ENCODE measurements at regions not wholly inside any gene's neighbourhood (a gene's known extent, or its start where the extent isn't known, plus 50 kb on each side); places are given as distances from the start of the nearest gene placed in this dataset.
"Not testable (repeated sequence)": the region's sequence is repeated elsewhere in the genome, so short reads cannot be mapped to it uniquely, and the experiment has no call there.

- Histone ChIP-seq H3K4me1 (ENCODE audit: control insufficient read depth, insufficient read depth, low read length) (no peaks in the 10 kb centered on the region), H3K9me3 (replicated peaks; ENCODE audit: control insufficient read depth, low read depth, low read length) (no peaks in the 10 kb centered on the region), H3K4me3 (ENCODE audit: low read length) (no peak overlapping the region), H3K36me3 (ENCODE audit: control insufficient read depth, insufficient read depth, low read length) (no peaks in the 10 kb centered on the region), H3K27me3 (ENCODE audit: control insufficient read depth, insufficient read depth, low read length) (no peaks in the 10 kb centered on the region), H3K27ac (ENCODE audit: low read length) (no peak overlapping the region)
- no CpG with 5 or more reads among the region's 2 CpGs for WGBS (ENCODE audit: insufficient coverage)
- no peak for DNase-seq
Observed at GRCh38 chr2:52034706-52035105, 1002.8 kb upstream of the NRXN1 start.

- WGBS (ENCODE audit: insufficient coverage) = 81% methylated on average over 2 of the region's 3 CpGs
- H3K36me3 ChIP-seq (ENCODE audit: control insufficient read depth, insufficient read depth, low read length) = no peaks in the 10 kb centered on the region
- no peak overlapping the region for H3K4me3 ChIP-seq (ENCODE audit: low read length)
- H3K9me3 ChIP-seq (replicated peaks; ENCODE audit: control insufficient read depth, low read depth, low read length) = no peaks in the 10 kb centered on the region
- H3K27me3 ChIP-seq (ENCODE audit: control insufficient read depth, insufficient read depth, low read length) = no peaks in the 10 kb centered on the region
- H3K4me1 ChIP-seq (ENCODE audit: control insufficient read depth, insufficient read depth, low read length) = no peaks in the 10 kb centered on the region
- H3K27ac ChIP-seq (ENCODE audit: low read length) = no peak overlapping the region
- no peak for DNase-seq
Observed at GRCh38 chr2:52022006-52022405, 990.1 kb upstream of the NRXN1 start.

GRCh38 chr2:52017646-52018235 lies 985.8 kb upstream of the NRXN1 start:
- Histone ChIP-seq H3K36me3 (ENCODE audit: control insufficient read depth, insufficient read depth, low read length) (no peaks in the 10 kb centered on the region), H3K27ac (ENCODE audit: low read length) (no peak overlapping the region), H3K4me1 (ENCODE audit: control insufficient read depth, insufficient read depth, low read length) (no peaks in the 10 kb centered on the region), H3K4me3 (ENCODE audit: low read length) (no peak overlapping the region), H3K27me3 (ENCODE audit: control insufficient read depth, insufficient read depth, low read length) (no peaks in the 10 kb centered on the region), H3K9me3 (replicated peaks; ENCODE audit: control insufficient read depth, low read depth, low read length) (no peaks in the 10 kb centered on the region)
- no peak for DNase-seq
- 75% methylated on average over 7 of the region's 7 CpGs for WGBS (ENCODE audit: insufficient coverage)

- not testable (repeated sequence) for H3K9me3 ChIP-seq (replicated peaks; ENCODE audit: control insufficient read depth, low read depth, low read length); H3K27ac ChIP-seq (ENCODE audit: low read length); H3K4me3 ChIP-seq (ENCODE audit: low read length); DNase-seq; H3K36me3 ChIP-seq (ENCODE audit: control insufficient read depth, insufficient read depth, low read length); H3K27me3 ChIP-seq (ENCODE audit: control insufficient read depth, insufficient read depth, low read length); H3K4me1 ChIP-seq (ENCODE audit: control insufficient read depth, insufficient read depth, low read length)
- WGBS (ENCODE audit: insufficient coverage) = 91% methylated on average over 23 of the region's 32 CpGs
Observed at GRCh38 chr2:52006821-52007366, 975.0 kb upstream of the NRXN1 start.

- DNase-seq = no peak
- H3K27ac ChIP-seq (ENCODE audit: low read length) = no peak overlapping the region
- H3K27me3 ChIP-seq (ENCODE audit: control insufficient read depth, insufficient read depth, low read length) = no peaks in the 10 kb centered on the region
- H3K36me3 ChIP-seq (ENCODE audit: control insufficient read depth, insufficient read depth, low read length) = no peaks in the 10 kb centered on the region
- H3K4me1 ChIP-seq (ENCODE audit: control insufficient read depth, insufficient read depth, low read length) = no peaks in the 10 kb centered on the region
- H3K9me3 ChIP-seq (replicated peaks; ENCODE audit: control insufficient read depth, low read depth, low read length) = no peaks in the 10 kb centered on the region
- H3K4me3 ChIP-seq (ENCODE audit: low read length) = no peak overlapping the region
- WGBS (ENCODE audit: insufficient coverage) = 83% methylated on average over 1 of the region's 2 CpGs
Observed at GRCh38 chr2:52000151-52000855, 968.4 kb upstream of the NRXN1 start.

- H3K27ac ChIP-seq (ENCODE audit: low read length) = no peak overlapping the region
- no peaks in the 10 kb centered on the region for H3K9me3 ChIP-seq (replicated peaks; ENCODE audit: control insufficient read depth, low read depth, low read length)
- WGBS (ENCODE audit: insufficient coverage) = 100% methylated on average over 1 of the region's 3 CpGs
- H3K36me3 ChIP-seq (ENCODE audit: control insufficient read depth, insufficient read depth, low read length) = no peaks in the 10 kb centered on the region
- H3K4me3 ChIP-seq (ENCODE audit: low read length) = no peak overlapping the region
- DNase-seq = no peak
- no peaks in the 10 kb centered on the region for H3K4me1 ChIP-seq (ENCODE audit: control insufficient read depth, insufficient read depth, low read length)
- no peaks in the 10 kb centered on the region for H3K27me3 ChIP-seq (ENCODE audit: control insufficient read depth, insufficient read depth, low read length)
Observed at GRCh38 chr2:51998890-51999289, 967.0 kb upstream of the NRXN1 start.

GRCh38 chr2:51997571-51997970 lies 965.6 kb upstream of the NRXN1 start:
- Histone ChIP-seq H3K9me3 (replicated peaks; ENCODE audit: control insufficient read depth, low read depth, low read length) (no peaks in the 10 kb centered on the region), H3K27me3 (ENCODE audit: control insufficient read depth, insufficient read depth, low read length) (no peaks in the 10 kb centered on the region), H3K4me3 (ENCODE audit: low read length) (no peak overlapping the region), H3K36me3 (ENCODE audit: control insufficient read depth, insufficient read depth, low read length) (no peaks in the 10 kb centered on the region), H3K4me1 (ENCODE audit: control insufficient read depth, insufficient read depth, low read length) (no peaks in the 10 kb centered on the region), H3K27ac (ENCODE audit: low read length) (no peak overlapping the region)
- DNase-seq = no peak
- no CpG with 5 or more reads among the region's 2 CpGs for WGBS (ENCODE audit: insufficient coverage)

- Histone ChIP-seq H3K4me1 (ENCODE audit: control insufficient read depth, insufficient read depth, low read length) (no peaks in the 10 kb centered on the region), H3K27ac (ENCODE audit: low read length) (no peak overlapping the region), H3K27me3 (ENCODE audit: control insufficient read depth, insufficient read depth, low read length) (no peaks in the 10 kb centered on the region), H3K36me3 (ENCODE audit: control insufficient read depth, insufficient read depth, low read length) (no peaks in the 10 kb centered on the region), H3K9me3 (replicated peaks; ENCODE audit: control insufficient read depth, low read depth, low read length) (no peaks in the 10 kb centered on the region), H3K4me3 (ENCODE audit: low read length) (no peak overlapping the region)
- WGBS (ENCODE audit: insufficient coverage) = no CpG with 5 or more reads among the region's 1 CpG
- DNase-seq = peak; percentile 42
Observed at GRCh38 chr2:51995293-51995692, 963.4 kb upstream of the NRXN1 start.

- no peaks in the 10 kb centered on the region for H3K4me1 ChIP-seq (ENCODE audit: control insufficient read depth, insufficient read depth, low read length)
- no peaks in the 10 kb centered on the region for H3K27me3 ChIP-seq (ENCODE audit: control insufficient read depth, insufficient read depth, low read length)
- no peak for DNase-seq
- no peaks in the 10 kb centered on the region for H3K9me3 ChIP-seq (replicated peaks; ENCODE audit: control insufficient read depth, low read depth, low read length)
- no CpG with 5 or more reads among the region's 1 CpG for WGBS (ENCODE audit: insufficient coverage)
- no peaks in the 10 kb centered on the region for H3K36me3 ChIP-seq (ENCODE audit: control insufficient read depth, insufficient read depth, low read length)
- H3K27ac ChIP-seq (ENCODE audit: low read length) = no peak overlapping the region
- no peak overlapping the region for H3K4me3 ChIP-seq (ENCODE audit: low read length)
Observed at GRCh38 chr2:51994123-51994763, 962.3 kb upstream of the NRXN1 start.

GRCh38 chr2:51990684-51991083 lies 958.8 kb upstream of the NRXN1 start:
- DNase-seq = no peak
- H3K27ac ChIP-seq (ENCODE audit: low read length) = no peak overlapping the region
- no peaks in the 10 kb centered on the region for H3K36me3 ChIP-seq (ENCODE audit: control insufficient read depth, insufficient read depth, low read length)
- no peak overlapping the region for H3K4me3 ChIP-seq (ENCODE audit: low read length)
- H3K4me1 ChIP-seq (ENCODE audit: control insufficient read depth, insufficient read depth, low read length) = no peaks in the 10 kb centered on the region
- H3K27me3 ChIP-seq (ENCODE audit: control insufficient read depth, insufficient read depth, low read length) = no peaks in the 10 kb centered on the region
- H3K9me3 ChIP-seq (replicated peaks; ENCODE audit: control insufficient read depth, low read depth, low read length) = no peaks in the 10 kb centered on the region

All from muscle of leg (tissue), 3 donors.